HepG2 (cell line): ENCODE measurements at regions not wholly inside any gene's neighbourhood (a gene's known extent, or its start where the extent isn't known, plus 50 kb on each side); places are given as distances from the start of the nearest gene placed in this dataset.

Source experiments
- ATAC-seq: fragments of 200-7000 bp; cut with Tn5 transposase; 3 replicates; pipeline ENCODE4 v1.9.1; 2020; ENCODE audit warnings: mild to moderate bottlenecking, moderate library complexity
- BruUV-seq: library from RNA; stranded (reverse); fragments of 400-500 nt; replicated peaks from 2 replicates; lab custom pipeline; 2021; lab: Mats Ljungman, UMichigan
- CTCF ChIA-PET: fragments of 300-600 bp; formaldehyde crosslinking; extraction: SDS; loops from one replicate; lab custom pipeline; 2021; ENCODE audit warnings: low total read pairs, inconsistent platforms, low intra/inter-chr PET ratio; lab: Yijun Ruan, JAX
- POLR2A ChIA-PET: fragments of 350-600 bp; sonication (Branson Sonifier 250); formaldehyde crosslinking; loops from one replicate; lab custom pipeline; 2020; ENCODE audit warnings: antibody characterized with exemption, inconsistent platforms; lab: Yijun Ruan, JAX
- DNase-seq: peaks from one replicate; pipeline ENCODE4 v3.0.0-alpha.2; 2015; ENCODE audit warnings: low spot score
- FAIRE-seq: peaks from 3 replicates; lab custom pipeline; 2011; peaks lifted over from hg19 to GRCh38; lab: Jason Lieb, UNC
- H2AFZ ChIP-seq: one replicate; pipeline ENCODE4 v1.6.1; 2011; ENCODE audit warnings: low read length, inconsistent platforms
- H3K27ac ChIP-seq: fragments of 300-600 bp; 3 replicates; pipeline ENCODE4 v1.8.0; 2011; ENCODE audit warnings: mixed run types, mild to moderate bottlenecking, mixed read lengths, low read length, inconsistent platforms; ENCODE audit not compliant: insufficient read depth; ENCODE audit errors: extremely low read length
- H3K27me3 ChIP-seq, 2 experiments: fragments of 200-600 bp in 1 of 2; 2 replicates in 1 of 2; 3 replicates in 1 of 2; pipeline versions ENCODE4 v1.6.0 to v1.8.0; 2011; ENCODE audit warnings: low read length in 2 of 2, mild to moderate bottlenecking in 2 of 2, moderate library complexity in 2 of 2, inconsistent platforms in 1 of 2; ENCODE audit not compliant: insufficient read depth in 2 of 2, control insufficient read depth in 1 of 2
- H3K36me3 ChIP-seq, 2 experiments: fragments of 200-600 bp in 1 of 2; replicated peaks in 1 of 2; 2 replicates in 1 of 2; 3 replicates in 1 of 2; pipeline versions ENCODE4 v1.5.1 to v1.8.0; 2011; ENCODE audit warnings: low read length in 2 of 2, inconsistent platforms in 1 of 2; ENCODE audit not compliant: insufficient read depth in 2 of 2, control insufficient read depth in 1 of 2
- H3K4me1 ChIP-seq: 2 replicates; pipeline ENCODE4 v1.5.1; 2012; ENCODE audit warnings: low read length, inconsistent platforms; ENCODE audit not compliant: insufficient read depth
- H3K4me2 ChIP-seq: 2 replicates; pipeline ENCODE4 v1.6.0; 2011; ENCODE audit warnings: low read depth, low read length, inconsistent platforms
- H3K4me3 ChIP-seq, 3 experiments: fragments of 200-600 bp in 1 of 3; sonication (generic), shearing (Covaris generic) in 1 of 3; replicated peaks in 1 of 3; 2 replicates each; pipeline ENCODE4 v1.5.1; 2011 to 2016; ENCODE audit warnings: low read length in 3 of 3, inconsistent platforms in 2 of 3, low read depth in 2 of 3, mild to moderate bottlenecking in 2 of 3, control low read depth in 1 of 3, mixed read lengths in 1 of 3; ENCODE audit not compliant: insufficient read depth in 1 of 3
- H3K79me2 ChIP-seq: one replicate; pipeline ENCODE4 v1.6.1; 2011; ENCODE audit warnings: low read length, inconsistent platforms; ENCODE audit not compliant: insufficient read depth
- H3K9ac ChIP-seq: 2 replicates; pipeline ENCODE4 v1.6.0; 2011; ENCODE audit warnings: mild to moderate bottlenecking, low read depth, low read length, inconsistent platforms; ENCODE audit not compliant: insufficient read depth
- H3K9me3 ChIP-seq: 2 replicates; pipeline ENCODE4 v1.5.1; 2012; ENCODE audit warnings: mild to moderate bottlenecking, low read length
- H4K20me1 ChIP-seq: 2 replicates; pipeline ENCODE4 v1.6.0; 2011; ENCODE audit warnings: inconsistent platforms, mild to moderate bottlenecking, low read length, moderate library complexity; ENCODE audit not compliant: insufficient read depth
- ELF4 ChIP-seq: sonication (generic); formaldehyde crosslinking; IDR thresholded peaks from 2 replicates; pipeline ENCODE4 v1.5.0; 2020; ENCODE audit warnings: missing genetic modification reagents, mild to moderate bottlenecking, moderate library complexity, borderline replicate concordance
- GABPB1 ChIP-seq: IDR thresholded peaks from 2 replicates; pipeline ENCODE4 v1.6.1; 2016; ENCODE audit warnings: mild to moderate bottlenecking, missing genetic modification reagents, moderate library complexity, missing compliant biosample characterization
- POLR2A ChIP-seq, 2 experiments: IDR thresholded peaks; 2 replicates each; pipeline ENCODE4 v1.6.1; 2011; ENCODE audit warnings: low read depth in 2 of 2, low read length in 2 of 2, mild to moderate bottlenecking in 1 of 2, moderate library complexity in 1 of 2; ENCODE audit not compliant: insufficient read depth in 1 of 2
- SETDB1 ChIP-seq: sonication (generic); formaldehyde crosslinking; IDR thresholded peaks from 2 replicates; pipeline ENCODE4 v1.5.1; 2020; ENCODE audit warnings: missing genetic modification reagents, mild to moderate bottlenecking, borderline replicate concordance
- ZKSCAN1 ChIP-seq: fragments of 150-350 bp; IDR thresholded peaks from 2 replicates; pipeline ENCODE4 v1.6.1; 2014; ENCODE audit warnings: low read length
- ZNF337 ChIP-seq: sonication (generic); formaldehyde crosslinking; IDR thresholded peaks from 2 replicates; pipeline ENCODE4 v1.5.1; 2020; ENCODE audit warnings: missing genetic modification reagents, low read depth, mild to moderate bottlenecking, borderline replicate concordance
- ZNF709 ChIP-seq: sonication (generic); formaldehyde crosslinking; IDR thresholded peaks from 2 replicates; pipeline ENCODE4 v1.5.0; 2020; ENCODE audit warnings: mild to moderate bottlenecking, missing genetic modification reagents
- ZNF737 ChIP-seq: sonication (generic); formaldehyde crosslinking; IDR thresholded peaks from 2 replicates; pipeline ENCODE4 v1.5.0; 2020; ENCODE audit warnings: missing genetic modification reagents, mild to moderate bottlenecking, borderline replicate concordance
- ZNF746 ChIP-seq: sonication (generic); formaldehyde crosslinking; IDR thresholded peaks from 2 replicates; pipeline ENCODE4 v1.8.0; 2022; ENCODE audit warnings: mild to moderate bottlenecking, missing genetic modification reagents
- WGBS: methylation state at CpG from one replicate; pipeline ENCODE4 v1.1.6; 2017; ENCODE audit warnings: low lambda C conversion rate; 5-methylcytosine and 5-hydroxymethylcytosine counted together
- in situ Hi-C: cut with HindIII; loops from 2 replicates; pipeline ENCODE4 v1.10.0; 2017; ENCODE audit warnings: low pct_unique_long_range_greater_than_20kb; ENCODE audit not compliant: extremely low pct_ligation_motif_present
- intact Hi-C: fragments of 100-400 bp; cut with micrococcal nuclease; formaldehyde crosslinking; loops from one replicate; pipeline ENCODE4 v1.10.0; 2022; ENCODE audit not compliant: unreplicated experiment
- TF ChIP-seq, protein P1 (sequence below): IDR thresholded peaks from 2 replicates; pipeline ENCODE4 v1.6.1; 2012; ENCODE audit warnings: low read depth, low read length, improper control_type of control experiment
- TF ChIP-seq, protein P2 (sequence below): sonication (generic); formaldehyde crosslinking; IDR thresholded peaks from 2 replicates; pipeline ENCODE4 v1.5.1; 2020; ENCODE audit warnings: mild to moderate bottlenecking, missing genetic modification reagents, moderate library complexity
- TF ChIP-seq, protein P3 (sequence below): sonication (generic); formaldehyde crosslinking; IDR thresholded peaks from 2 replicates; pipeline ENCODE4 v1.4.0; 2020; ENCODE audit warnings: missing genetic modification reagents

DNA sequence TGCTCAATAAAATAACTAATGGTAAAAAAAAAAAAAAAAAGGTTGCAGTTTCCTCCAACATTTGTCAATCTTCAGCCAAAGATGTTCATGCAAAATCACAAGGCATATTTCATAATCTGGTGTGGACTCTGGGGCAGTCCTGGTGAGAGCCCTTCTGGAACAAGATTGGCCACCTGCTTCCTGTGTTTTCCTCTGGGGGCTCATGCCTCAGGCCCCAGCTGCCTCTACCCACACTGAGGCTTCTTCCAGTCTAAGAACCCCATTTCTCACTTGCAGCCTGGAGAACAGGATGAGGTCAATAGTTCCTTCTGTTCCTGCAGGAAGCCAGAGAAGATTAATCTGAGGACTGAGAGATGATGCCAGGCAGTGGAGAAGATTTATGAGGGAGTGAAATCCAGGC, 492.6 kb upstream of the BRINP1 start:
- Histone ChIP-seq H3K9ac (no peak overlapping the region), H3K4me2 (no peak overlapping the region), H3K36me3 (no peaks in the 10 kb centered on the region), H3K27me3 (no peaks in the 10 kb centered on the region), H3K4me1 (no peaks in the 10 kb centered on the region), H3K79me2 (no peaks in the 10 kb centered on the region), H4K20me1 (no peaks in the 10 kb centered on the region; the same call in 1 of the 2 replicates), H3K9me3 (no peaks in the 10 kb centered on the region), H3K4me3 (no peak overlapping the region), H3K27ac (no peak overlapping the region), H2AFZ (no peak overlapping the region)
- no peak for FAIRE-seq
- no peak for TF ChIP-seq GABPB1 (CRISPR knock-in tag)
- no peak for ATAC-seq
- DNase-seq: no peak
- BruUV-seq: no TSS peak
- POLR2A ChIA-PET: no interaction called here
- in situ Hi-C loops: no loop called here
- intact Hi-C loops: no loop called here
- CTCF ChIA-PET: no interaction called here

DNA sequence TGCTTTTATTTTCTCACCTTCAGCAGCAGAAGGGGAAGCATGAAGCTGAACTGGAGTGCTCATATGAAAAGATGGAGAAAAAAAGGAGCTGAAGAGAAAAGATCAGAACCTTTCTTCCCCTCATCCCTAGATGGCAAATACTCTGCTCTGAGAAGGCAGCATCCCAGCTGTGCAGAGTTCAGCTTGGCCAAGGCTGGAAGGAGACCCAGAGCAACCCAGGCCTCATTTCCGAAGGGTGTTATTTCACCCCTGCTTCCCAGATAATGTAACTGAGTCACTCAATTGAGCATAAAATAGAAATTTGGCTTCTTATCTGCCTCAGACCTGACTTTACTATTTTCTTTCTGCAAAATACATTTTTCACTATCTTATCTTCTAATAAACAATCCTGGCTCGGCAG, 489.9 kb upstream of the BRINP1 start:
- intact Hi-C loops (no loop called here), in situ Hi-C loops (no loop called here)
- Histone ChIP-seq H3K79me2 (no peaks in the 10 kb centered on the region), H3K4me3 (no peak overlapping the region), H4K20me1 (no peaks in the 10 kb centered on the region; the same call in 1 of the 2 replicates), H3K27ac (no peak overlapping the region), H2AFZ (no peak overlapping the region), H3K9ac (no peak overlapping the region), H3K36me3 (no peaks in the 10 kb centered on the region), H3K27me3 (no peaks in the 10 kb centered on the region), H3K4me1 (no peaks in the 10 kb centered on the region), H3K4me2 (no peak overlapping the region), H3K9me3 (no peaks in the 10 kb centered on the region)
- 0% methylated on average over 2 of the region's 2 CpGs for WGBS
- POLR2A ChIA-PET: no interaction called here
- DNase-seq: no peak
- FAIRE-seq: no peak
- no TSS peak for BruUV-seq
- CTCF ChIA-PET: no interaction called here
- ATAC-seq: no peak
- TF ChIP-seq, protein P1, sequence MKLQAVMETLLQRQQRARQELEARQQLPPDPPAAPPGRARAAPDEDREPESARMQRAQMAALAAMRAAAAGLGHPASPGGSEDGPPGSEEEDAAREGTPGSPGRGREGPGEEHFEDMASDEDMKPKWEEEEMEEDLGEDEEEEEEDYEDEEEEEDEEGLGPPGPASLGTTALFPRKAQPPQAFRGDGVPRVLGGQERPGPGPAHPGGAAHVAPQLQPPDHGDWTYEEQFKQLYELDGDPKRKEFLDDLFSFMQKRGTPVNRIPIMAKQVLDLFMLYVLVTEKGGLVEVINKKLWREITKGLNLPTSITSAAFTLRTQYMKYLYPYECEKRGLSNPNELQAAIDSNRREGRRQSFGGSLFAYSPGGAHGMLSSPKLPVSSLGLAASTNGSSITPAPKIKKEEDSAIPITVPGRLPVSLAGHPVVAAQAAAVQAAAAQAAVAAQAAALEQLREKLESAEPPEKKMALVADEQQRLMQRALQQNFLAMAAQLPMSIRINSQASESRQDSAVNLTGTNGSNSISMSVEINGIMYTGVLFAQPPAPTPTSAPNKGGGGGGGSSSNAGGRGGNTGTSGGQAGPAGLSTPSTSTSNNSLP: no peak
- TF ChIP-seq ZNF337 (CRISPR knock-in tag): no peak
- TF ChIP-seq, protein P2, sequence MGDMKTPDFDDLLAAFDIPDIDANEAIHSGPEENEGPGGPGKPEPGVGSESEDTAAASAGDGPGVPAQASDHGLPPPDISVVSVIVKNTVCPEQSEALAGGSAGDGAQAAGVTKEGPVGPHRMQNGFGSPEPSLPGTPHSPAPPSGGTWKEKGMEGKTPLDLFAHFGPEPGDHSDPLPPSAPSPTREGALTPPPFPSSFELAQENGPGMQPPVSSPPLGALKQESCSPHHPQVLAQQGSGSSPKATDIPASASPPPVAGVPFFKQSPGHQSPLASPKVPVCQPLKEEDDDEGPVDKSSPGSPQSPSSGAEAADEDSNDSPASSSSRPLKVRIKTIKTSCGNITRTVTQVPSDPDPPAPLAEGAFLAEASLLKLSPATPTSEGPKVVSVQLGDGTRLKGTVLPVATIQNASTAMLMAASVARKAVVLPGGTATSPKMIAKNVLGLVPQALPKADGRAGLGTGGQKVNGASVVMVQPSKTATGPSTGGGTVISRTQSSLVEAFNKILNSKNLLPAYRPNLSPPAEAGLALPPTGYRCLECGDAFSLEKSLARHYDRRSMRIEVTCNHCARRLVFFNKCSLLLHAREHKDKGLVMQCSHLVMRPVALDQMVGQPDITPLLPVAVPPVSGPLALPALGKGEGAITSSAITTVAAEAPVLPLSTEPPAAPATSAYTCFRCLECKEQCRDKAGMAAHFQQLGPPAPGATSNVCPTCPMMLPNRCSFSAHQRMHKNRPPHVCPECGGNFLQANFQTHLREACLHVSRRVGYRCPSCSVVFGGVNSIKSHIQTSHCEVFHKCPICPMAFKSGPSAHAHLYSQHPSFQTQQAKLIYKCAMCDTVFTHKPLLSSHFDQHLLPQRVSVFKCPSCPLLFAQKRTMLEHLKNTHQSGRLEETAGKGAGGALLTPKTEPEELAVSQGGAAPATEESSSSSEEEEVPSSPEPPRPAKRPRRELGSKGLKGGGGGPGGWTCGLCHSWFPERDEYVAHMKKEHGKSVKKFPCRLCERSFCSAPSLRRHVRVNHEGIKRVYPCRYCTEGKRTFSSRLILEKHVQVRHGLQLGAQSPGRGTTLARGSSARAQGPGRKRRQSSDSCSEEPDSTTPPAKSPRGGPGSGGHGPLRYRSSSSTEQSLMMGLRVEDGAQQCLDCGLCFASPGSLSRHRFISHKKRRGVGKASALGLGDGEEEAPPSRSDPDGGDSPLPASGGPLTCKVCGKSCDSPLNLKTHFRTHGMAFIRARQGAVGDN (CRISPR knock-in tag): no peak
- TF ChIP-seq ELF4 (CRISPR knock-in tag): no peak
- TF ChIP-seq ZNF709 (CRISPR knock-in tag): no peak
- TF ChIP-seq ZNF737 (CRISPR knock-in tag): no peak
- TF ChIP-seq SETDB1 (CRISPR knock-in tag): no peak
- TF ChIP-seq ZKSCAN1: no peak
- no peak for TF ChIP-seq POLR2A (IDR thresholded peaks at IDR 0.05; ENCODE audit: insufficient read depth in 1 of 2, low read depth in 2 of 2, low read length in 2 of 2)
- TF ChIP-seq ZNF746 (CRISPR knock-in tag): no peak
- TF ChIP-seq, protein P3, sequence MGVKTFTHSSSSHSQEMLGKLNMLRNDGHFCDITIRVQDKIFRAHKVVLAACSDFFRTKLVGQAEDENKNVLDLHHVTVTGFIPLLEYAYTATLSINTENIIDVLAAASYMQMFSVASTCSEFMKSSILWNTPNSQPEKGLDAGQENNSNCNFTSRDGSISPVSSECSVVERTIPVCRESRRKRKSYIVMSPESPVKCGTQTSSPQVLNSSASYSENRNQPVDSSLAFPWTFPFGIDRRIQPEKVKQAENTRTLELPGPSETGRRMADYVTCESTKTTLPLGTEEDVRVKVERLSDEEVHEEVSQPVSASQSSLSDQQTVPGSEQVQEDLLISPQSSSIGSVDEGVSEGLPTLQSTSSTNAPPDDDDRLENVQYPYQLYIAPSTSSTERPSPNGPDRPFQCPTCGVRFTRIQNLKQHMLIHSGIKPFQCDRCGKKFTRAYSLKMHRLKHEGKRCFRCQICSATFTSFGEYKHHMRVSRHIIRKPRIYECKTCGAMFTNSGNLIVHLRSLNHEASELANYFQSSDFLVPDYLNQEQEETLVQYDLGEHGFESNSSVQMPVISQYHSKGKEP (CRISPR knock-in tag): no peak
